ENCODE measurements at regions not wholly inside any gene's neighbourhood (a gene's known extent, or its start where the extent isn't known, plus 50 kb on each side); places are given as distances from the start of the nearest gene placed in this dataset.

DNA sequence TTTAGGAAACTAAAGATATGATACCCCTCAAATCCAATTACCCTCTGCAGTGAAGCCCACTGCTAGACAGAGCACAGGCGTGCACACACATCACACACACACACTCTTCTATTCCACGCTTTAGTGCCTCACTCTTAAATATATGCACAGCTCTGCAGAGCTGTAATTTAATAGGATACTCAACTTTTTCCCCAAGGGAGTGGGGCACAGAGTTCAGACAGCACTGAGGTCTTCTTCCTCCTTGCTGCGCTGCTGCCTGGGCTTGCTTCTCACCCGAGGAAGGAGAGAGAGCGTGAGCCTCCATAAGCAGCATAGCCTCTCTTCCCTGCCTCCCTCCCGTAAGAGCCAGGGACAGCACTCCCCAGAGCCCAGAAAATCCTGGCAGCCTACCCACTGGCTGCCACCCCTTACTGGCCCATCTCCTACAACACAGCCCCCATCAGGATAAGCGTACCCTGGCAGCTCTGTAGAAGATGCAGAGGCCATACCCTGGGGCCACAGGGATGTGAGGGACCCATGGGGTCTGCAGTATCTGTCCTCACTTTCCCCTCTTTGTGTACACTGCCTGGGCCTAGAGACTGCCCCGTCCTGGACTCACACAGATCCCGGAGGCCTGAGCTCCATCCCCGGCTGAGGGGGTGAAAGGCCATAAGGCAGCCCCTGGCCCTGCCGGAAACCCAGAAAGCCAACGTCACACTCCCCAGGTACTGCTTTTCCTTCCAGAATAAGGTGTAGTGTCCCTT is 102.1 kb downstream of the C5orf15 start:
- Histone ChIP-seq H2BK15ac (ENCODE audit: low read depth, low read length) (no peak overlapping the region), H3K23ac (ENCODE audit: insufficient read length, low read depth, low read length) (no peak overlapping the region), H2AFZ (ENCODE audit: low read length) (no peak overlapping the region), H4K91ac (ENCODE audit: insufficient read length, low read depth, low read length) (no peak overlapping the region), H3K79me1 (ENCODE audit: insufficient read depth, low read depth, low read length, poor library complexity, severe bottlenecking) (no peaks in the 10 kb centered on the region), H4K20me1 (ENCODE audit: control insufficient read depth, insufficient read depth, insufficient read length) (no peaks in the 10 kb centered on the region), H2BK12ac (ENCODE audit: insufficient read length, low read depth, low read length) (no peak overlapping the region), H3K14ac (ENCODE audit: insufficient read depth, low read length) (no peak overlapping the region), H4K8ac (replicated peaks; ENCODE audit: insufficient read length, low read depth, low read length) (no peak overlapping the region), H3K9ac (ENCODE audit: extremely low read depth, insufficient read length, low read length) (no peak overlapping the region), H3K23me2 (ENCODE audit: insufficient read length, low read depth, low read length, poor library complexity, severe bottlenecking) (no peaks in the 10 kb centered on the region), H3K27ac (ENCODE audit: insufficient read length, low read depth, low read length) (no peak overlapping the region), H2BK120ac (ENCODE audit: low read depth, low read length, poor library complexity, severe bottlenecking) (no peak overlapping the region), H3T11ph (ENCODE audit: low read length) (no peak overlapping the region), H3K27me3 (ENCODE audit: insufficient read depth, low read length) (no peaks in the 10 kb centered on the region), H3K4ac (ENCODE audit: low read depth, low read length) (no peak overlapping the region), H3K56ac (ENCODE audit: insufficient read length, low read depth, low read length) (no peak overlapping the region), H2BK5ac (ENCODE audit: insufficient read length, low read length) (no peak overlapping the region), H3K4me2 (ENCODE audit: insufficient read depth, insufficient read length, low read length) (no peak overlapping the region), H3K79me2 (ENCODE audit: insufficient read depth, low read length) (no peaks in the 10 kb centered on the region), H3K18ac (ENCODE audit: insufficient read length, low read depth, low read length) (no peak overlapping the region), H3K4me1 (ENCODE audit: insufficient read depth, low read length) (no peaks in the 10 kb centered on the region), H2BK20ac (ENCODE audit: low read depth, low read length, poor library complexity, severe bottlenecking) (no peak overlapping the region), H3K9me3 (ENCODE audit: control insufficient read depth, low read depth, low read length) (no peaks in the 10 kb centered on the region), H2AK5ac (ENCODE audit: insufficient read length, low read length) (no peak overlapping the region), H4K5ac (ENCODE audit: insufficient read length, low read depth, low read length) (no peak overlapping the region)
- H3K4me1 Mint-ChIP-seq: peaks cover 3 to 4% of the 10 kb centered on the region in 2 experiments; a peak in 2 of 4 replicates
- DNase-seq: no peak
- H3K27ac Mint-ChIP-seq: no peak overlapping the region
- H3K4me3 Mint-ChIP-seq: no peak overlapping the region
- WGBS (ENCODE audit: extremely low coverage, insufficient read length, low lambda C conversion rate): no CpG with 5 or more reads among the region's 12 CpGs
- peaks cover 11% of the 10 kb centered on the region for H3K27me3 Mint-ChIP-seq (ENCODE audit: low read depth)
- no peaks in the 10 kb centered on the region; a peak in 1 of 5 replicates for H3K9me3 Mint-ChIP-seq
- TF ChIP-seq, protein P1, sequence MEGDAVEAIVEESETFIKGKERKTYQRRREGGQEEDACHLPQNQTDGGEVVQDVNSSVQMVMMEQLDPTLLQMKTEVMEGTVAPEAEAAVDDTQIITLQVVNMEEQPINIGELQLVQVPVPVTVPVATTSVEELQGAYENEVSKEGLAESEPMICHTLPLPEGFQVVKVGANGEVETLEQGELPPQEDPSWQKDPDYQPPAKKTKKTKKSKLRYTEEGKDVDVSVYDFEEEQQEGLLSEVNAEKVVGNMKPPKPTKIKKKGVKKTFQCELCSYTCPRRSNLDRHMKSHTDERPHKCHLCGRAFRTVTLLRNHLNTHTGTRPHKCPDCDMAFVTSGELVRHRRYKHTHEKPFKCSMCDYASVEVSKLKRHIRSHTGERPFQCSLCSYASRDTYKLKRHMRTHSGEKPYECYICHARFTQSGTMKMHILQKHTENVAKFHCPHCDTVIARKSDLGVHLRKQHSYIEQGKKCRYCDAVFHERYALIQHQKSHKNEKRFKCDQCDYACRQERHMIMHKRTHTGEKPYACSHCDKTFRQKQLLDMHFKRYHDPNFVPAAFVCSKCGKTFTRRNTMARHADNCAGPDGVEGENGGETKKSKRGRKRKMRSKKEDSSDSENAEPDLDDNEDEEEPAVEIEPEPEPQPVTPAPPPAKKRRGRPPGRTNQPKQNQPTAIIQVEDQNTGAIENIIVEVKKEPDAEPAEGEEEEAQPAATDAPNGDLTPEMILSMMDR (conservative IDR thresholded peaks at IDR 0.05): no peak
- no peaks in the 10 kb centered on the region for H3K36me3 Mint-ChIP-seq (ENCODE audit: insufficient read depth in 1 of 3, low read depth in 3 of 3)
